H1 (cell line): ENCODE measurements at regions not wholly inside any gene's neighbourhood (a gene's known extent, or its start where the extent isn't known, plus 50 kb on each side); places are given as distances from the start of the nearest gene placed in this dataset.

Source experiments
- CTCF ChIA-PET: fragments of 300-600 bp; sonication (Branson Sonifier 250); formaldehyde crosslinking; loops from one replicate; lab custom pipeline; 2021; ENCODE audit not compliant: partially characterized antibody; lab: Charles Lee
- POLR2A ChIA-PET: fragments of 300-600 bp; sonication (Branson Sonifier 250); formaldehyde crosslinking; loops from one replicate; lab custom pipeline; 2021; ENCODE audit warnings: inconsistent platforms; ENCODE audit not compliant: partially characterized antibody; lab: Charles Lee
- DNase-seq, 2 experiments: peaks; one replicate each; pipeline versions ENCODE4 v3.0.0 to v3.0.0-alpha.2; 2010 to 2022; ENCODE audit warnings: low spot score in 2 of 2, low read depth in 1 of 2, mixed read lengths in 1 of 2
- FAIRE-seq: peaks from 2 replicates; lab custom pipeline; 2011; peaks lifted over from hg19 to GRCh38; lab: Jason Lieb, UNC
- H2AFZ ChIP-seq: 2 replicates; pipeline ENCODE4 v1.8.1; 2012; ENCODE audit warnings: low read length, inconsistent platforms
- H2AK5ac ChIP-seq: 2 replicates; pipeline ENCODE4 v1.6.1; 2013; ENCODE audit warnings: low read depth, low read length
- H2BK120ac ChIP-seq: replicated peaks from 2 replicates; pipeline ENCODE3; 2013; ENCODE audit warnings: low read depth, low read length, inconsistent platforms
- H2BK12ac ChIP-seq: 2 replicates; pipeline ENCODE4 v1.6.1; 2013; ENCODE audit warnings: low read depth, low read length
- H2BK15ac ChIP-seq: 2 replicates; pipeline ENCODE4 v1.6.1; 2013; ENCODE audit warnings: low read length
- H2BK20ac ChIP-seq: 2 replicates; pipeline ENCODE4 v1.6.1; 2013; ENCODE audit warnings: low read length
- H2BK5ac ChIP-seq: 2 replicates; pipeline ENCODE4 v1.6.1; 2013; ENCODE audit warnings: low read depth, low read length
- H3K14ac ChIP-seq: 2 replicates; pipeline ENCODE4 v1.6.1; 2013; ENCODE audit warnings: inconsistent platforms; ENCODE audit not compliant: insufficient read length
- H3K18ac ChIP-seq: 2 replicates; pipeline ENCODE4 v1.6.1; 2013; ENCODE audit warnings: low read length; ENCODE audit errors: extremely low read depth
- H3K23ac ChIP-seq: 2 replicates; pipeline ENCODE4 v1.6.1; 2013; ENCODE audit warnings: inconsistent platforms; ENCODE audit not compliant: insufficient read length
- H3K23me2 ChIP-seq: 2 replicates; pipeline ENCODE4 v1.6.1; 2013; ENCODE audit warnings: low read depth, low read length
- H3K27ac ChIP-seq: 2 replicates; pipeline ENCODE4 v1.6.1; 2011; ENCODE audit warnings: low read depth, low read length, inconsistent platforms
- H3K27me3 ChIP-seq, 4 experiments: replicated peaks in 1 of 4; 1 replicate in 1 of 4; 2 replicates in 3 of 4; pipeline versions ENCODE4 v1.6.1 to v1.8.1; 2011 to 2013; ENCODE audit warnings: low read length in 3 of 4, mild to moderate bottlenecking in 3 of 4, inconsistent platforms in 2 of 4, mixed read lengths in 2 of 4, moderate library complexity in 1 of 4; ENCODE audit not compliant: control insufficient read depth in 3 of 4, insufficient read depth in 3 of 4; ENCODE audit errors: extremely low read depth in 1 of 4
- H3K36me3 ChIP-seq, 4 experiments: 2 replicates each; pipeline versions ENCODE4 v1.6.1 to v1.8.1; 2011 to 2013; ENCODE audit warnings: mild to moderate bottlenecking in 4 of 4, low read length in 3 of 4, moderate library complexity in 2 of 4, control low read depth in 1 of 4, inconsistent platforms in 1 of 4; ENCODE audit not compliant: insufficient read depth in 4 of 4, control insufficient read depth in 2 of 4
- H3K4ac ChIP-seq: replicated peaks from 2 replicates; pipeline ENCODE3; 2013; ENCODE audit warnings: low read length, low read depth, mixed read lengths, inconsistent platforms; ENCODE audit not compliant: insufficient read length
- H3K4me1 ChIP-seq, 4 experiments: replicated peaks in 1 of 4; 1 replicate in 1 of 4; 2 replicates in 3 of 4; pipeline versions ENCODE4 v1.6.1 to v1.8.1; 2011 to 2013; ENCODE audit warnings: low read length in 3 of 4, inconsistent platforms in 2 of 4, mixed read lengths in 1 of 4; ENCODE audit not compliant: insufficient read depth in 4 of 4, control insufficient read depth in 3 of 4
- H3K4me2 ChIP-seq, 2 experiments: 2 replicates each; pipeline versions ENCODE4 v1.6.1 to v1.8.1; 2011 to 2013; ENCODE audit warnings: low read depth in 2 of 2, low read length in 2 of 2, control low read depth in 1 of 2, inconsistent platforms in 1 of 2, mild to moderate bottlenecking in 1 of 2; ENCODE audit not compliant: insufficient read depth in 1 of 2
- H3K4me3 ChIP-seq, 4 experiments: fragments of 200-600, 300-600 bp in 1 of 4; sonication (generic), shearing (Covaris generic), sonication (Bioruptor Twin) in 1 of 4; 2 replicates each; pipeline versions ENCODE4 v1.5.1 to v1.8.1; 2011 to 2016; ENCODE audit warnings: low read length in 4 of 4, low read depth in 3 of 4, control low read depth in 2 of 4, inconsistent platforms in 2 of 4, mild to moderate bottlenecking in 2 of 4, mixed read lengths in 1 of 4, moderate library complexity in 1 of 4; ENCODE audit not compliant: insufficient read depth in 2 of 4; ENCODE audit errors: extremely low read depth in 1 of 4
- H3K56ac ChIP-seq: replicated peaks from 2 replicates; pipeline ENCODE3; 2013; ENCODE audit warnings: low read depth, mild to moderate bottlenecking, mixed read lengths, low read length, inconsistent platforms; ENCODE audit not compliant: insufficient read length
- H3K79me1 ChIP-seq: 2 replicates; pipeline ENCODE4 v1.6.1; 2013; ENCODE audit warnings: low read depth, low read length, control low read depth
- H3K79me2 ChIP-seq, 2 experiments: 2 replicates each; pipeline versions ENCODE4 v1.6.1 to v1.8.1; 2012 to 2013; ENCODE audit warnings: low read length in 2 of 2, mild to moderate bottlenecking in 2 of 2, inconsistent platforms in 1 of 2; ENCODE audit not compliant: insufficient read depth in 2 of 2, control insufficient read depth in 1 of 2
- H3K9ac ChIP-seq, 4 experiments: replicated peaks in 1 of 4; 1 replicate in 1 of 4; 2 replicates in 3 of 4; pipeline versions ENCODE4 v1.6.1 to v1.8.1; 2011 to 2013; ENCODE audit warnings: low read depth in 3 of 4, low read length in 3 of 4, control low read depth in 2 of 4, mild to moderate bottlenecking in 2 of 4, moderate library complexity in 2 of 4, inconsistent platforms in 1 of 4; ENCODE audit errors: extremely low read depth in 1 of 4
- H3K9me3 ChIP-seq, 2 experiments: 2 replicates each; pipeline versions ENCODE4 v1.6.1 to v1.8.1; 2012 to 2013; ENCODE audit warnings: mild to moderate bottlenecking in 2 of 2, moderate library complexity in 2 of 2, control low read depth in 1 of 2, inconsistent platforms in 1 of 2, low read depth in 1 of 2, low read length in 1 of 2, mixed read lengths in 1 of 2; ENCODE audit not compliant: insufficient read depth in 2 of 2
- H4K20me1 ChIP-seq, 2 experiments: replicated peaks in 1 of 2; 2 replicates each; pipeline versions ENCODE3 to v1.8.1; 2011 to 2013; ENCODE audit warnings: inconsistent platforms in 2 of 2, low read length in 2 of 2, mild to moderate bottlenecking in 1 of 2; ENCODE audit not compliant: insufficient read depth in 2 of 2, control insufficient read depth in 1 of 2
- H4K5ac ChIP-seq: 2 replicates; pipeline ENCODE4 v1.6.1; 2013; ENCODE audit warnings: low read length, low read depth, mixed read lengths, inconsistent platforms; ENCODE audit not compliant: insufficient read length
- H4K8ac ChIP-seq: 2 replicates; pipeline ENCODE4 v1.8.0; 2013; ENCODE audit warnings: mild to moderate bottlenecking, moderate library complexity, low read length, inconsistent platforms; ENCODE audit not compliant: insufficient read depth; ENCODE audit errors: extremely low read depth
- H4K91ac ChIP-seq: replicated peaks from 2 replicates; pipeline ENCODE3; 2013; ENCODE audit warnings: low read length, mixed read lengths, inconsistent platforms; ENCODE audit not compliant: insufficient read length
- ATF2 ChIP-seq: IDR thresholded peaks from 2 replicates; pipeline ENCODE4 v1.6.1; 2012; ENCODE audit warnings: low read length, inconsistent platforms
- GTF2F1 ChIP-seq: IDR thresholded peaks from 2 replicates; pipeline ENCODE4 v1.6.1; 2012; ENCODE audit warnings: low read depth, low read length, improper control_type of control experiment, borderline replicate concordance
- HDAC2 ChIP-seq, 2 experiments: fragments of 300-600 bp in 1 of 2; sonication (generic) in 1 of 2; IDR thresholded peaks; 2 replicates each; pipeline ENCODE4 v1.6.1; 2011 to 2012; ENCODE audit warnings: low read depth in 2 of 2, low read length in 2 of 2, mild to moderate bottlenecking in 2 of 2, moderate library complexity in 2 of 2, borderline replicate concordance in 1 of 2, inconsistent platforms in 1 of 2
- WGBS, 2 experiments: shearing (Covaris generic) in 1 of 2; methylation state at CpG; one replicate each; pipeline versions ENCODE4 v1.1.6 to v1.1.7; 2013 to 2015; ENCODE audit warnings: low lambda C conversion rate in 2 of 2, mixed read lengths in 2 of 2, inconsistent platforms in 1 of 2, low coverage in 1 of 2, missing lambda C conversion rate in 1 of 2; ENCODE audit not compliant: insufficient replicate concordance in 2 of 2, insufficient coverage in 1 of 2, insufficient read length in 1 of 2; ENCODE audit errors: extremely low coverage in 1 of 2, missing lambda C conversion rate in 1 of 2; 5-methylcytosine and 5-hydroxymethylcytosine counted together

- TF ChIP-seq HDAC2 (IDR thresholded peaks at IDR 0.05; ENCODE audit: borderline replicate concordance in 1 of 2, low read depth in 2 of 2, low read length in 2 of 2) (no peak), GTF2F1 (no peak), ATF2 (no peak)
- FAIRE-seq (no peak), DNase-seq (no peak)
- 93% methylated on average over 4 of the region's 4 CpGs; no CpG with 5 or more reads in 1 of the 2 experiments for WGBS, 2 experiments
- POLR2A ChIA-PET = no interaction called here
- Histone ChIP-seq H2BK5ac (no peak overlapping the region), H3K36me3 (no peaks in the 10 kb centered on the region), H2AFZ (no peak overlapping the region; the same call in 1 of the 2 replicates), H3K4me2 (no peak overlapping the region), H2BK120ac (no peak overlapping the region), H2BK20ac (no peak overlapping the region), H4K8ac (no peak overlapping the region), H3K23me2 (no peaks in the 10 kb centered on the region), H3K27ac (no peak overlapping the region), H3K18ac (no peak overlapping the region), H4K5ac (no peak overlapping the region), H3K79me1 (no peaks in the 10 kb centered on the region), H3K9me3 (no peaks in the 10 kb centered on the region), H4K20me1 (no peaks in the 10 kb centered on the region), H3K27me3 (no peaks in the 10 kb centered on the region), H3K56ac (no peak overlapping the region), H2BK12ac (no peak overlapping the region), H3K79me2 (no peaks in the 10 kb centered on the region), H3K4me3 (no peak overlapping the region), H3K14ac (no peak overlapping the region), H3K4ac (no peak overlapping the region), H2AK5ac (no peak overlapping the region), H2BK15ac (no peak overlapping the region), H3K9ac (no peak overlapping the region), H4K91ac (no peak overlapping the region), H3K4me1 (no peaks in the 10 kb centered on the region), H3K23ac (no peak overlapping the region)
- CTCF ChIA-PET = no interaction called here
Measured at GRCh38 chr6:9140951-9141460, 705.7 kb upstream of the SLC35B3 start.
